SKM-1 (cell line): ENCODE measurements at regions not wholly inside any gene's neighbourhood (a gene's known extent, or its start where the extent isn't known, plus 50 kb on each side); places are given as distances from the start of the nearest gene placed in this dataset.
"Not testable (repeated sequence)": the region's sequence is repeated elsewhere in the genome, so short reads cannot be mapped to it uniquely, and the experiment has no call there.

Source experiments
- DNase-seq: peaks from one replicate; lab custom pipeline; 2025; ENCODE audit not compliant: unreplicated experiment; lab: John Stamatoyannopoulos, UW

- DNase-seq, result no peak
Observed at GRCh38 chr9:99474186-99474585, 252.1 kb downstream of the SEC61B start.

- DNase-seq, result no peak
Observed at GRCh38 chr9:99475401-99476065, 253.5 kb downstream of the SEC61B start.

DNA sequence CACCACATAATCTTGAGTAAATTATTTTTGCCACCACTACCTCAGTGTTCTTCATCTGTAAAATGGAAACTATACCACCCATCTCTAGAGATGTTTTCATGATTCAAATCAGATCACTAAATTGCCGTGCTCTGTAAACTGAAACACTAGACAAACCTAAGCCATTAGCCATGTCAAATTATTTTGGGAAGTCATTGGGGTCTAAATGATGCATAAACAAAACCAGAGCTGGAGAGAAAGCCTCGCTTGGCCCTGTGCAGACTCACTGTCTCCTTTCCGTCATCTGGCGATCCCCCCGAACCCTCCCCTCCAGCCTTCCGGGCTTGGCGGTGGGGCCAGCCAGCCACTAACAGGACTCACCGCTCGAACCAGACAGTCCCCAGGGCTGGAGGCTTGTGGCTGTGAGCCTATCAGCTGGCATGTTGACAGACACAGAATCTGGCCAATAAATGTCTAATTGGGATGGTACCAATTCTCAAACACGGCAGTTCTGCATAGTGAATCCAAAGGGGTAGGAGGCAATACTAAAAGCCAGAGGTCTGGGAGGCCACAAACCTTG lies 256.5 kb downstream of the SEC61B start:
- DNase-seq, result no peak

DNA sequence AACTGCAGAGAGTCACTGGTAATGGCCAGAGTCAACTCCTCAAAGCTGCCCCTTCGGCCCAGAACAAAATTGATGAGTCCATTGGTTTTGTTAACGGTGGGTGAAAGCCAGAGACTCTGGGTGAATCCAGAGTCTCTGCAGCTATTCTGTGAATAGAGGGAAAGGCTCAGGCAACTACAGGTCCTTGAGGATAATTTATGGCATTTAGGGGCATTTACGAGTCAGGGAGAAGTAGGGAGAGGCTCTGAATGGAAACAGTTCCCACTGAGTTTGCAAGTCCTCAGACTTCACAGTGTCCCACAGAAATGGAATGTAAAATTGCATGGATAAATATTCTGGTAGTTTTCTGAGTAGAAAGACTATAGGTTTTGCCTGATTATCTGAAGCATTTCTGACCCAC lies 257.8 kb downstream of the SEC61B start:
- no peak for DNase-seq

DNA sequence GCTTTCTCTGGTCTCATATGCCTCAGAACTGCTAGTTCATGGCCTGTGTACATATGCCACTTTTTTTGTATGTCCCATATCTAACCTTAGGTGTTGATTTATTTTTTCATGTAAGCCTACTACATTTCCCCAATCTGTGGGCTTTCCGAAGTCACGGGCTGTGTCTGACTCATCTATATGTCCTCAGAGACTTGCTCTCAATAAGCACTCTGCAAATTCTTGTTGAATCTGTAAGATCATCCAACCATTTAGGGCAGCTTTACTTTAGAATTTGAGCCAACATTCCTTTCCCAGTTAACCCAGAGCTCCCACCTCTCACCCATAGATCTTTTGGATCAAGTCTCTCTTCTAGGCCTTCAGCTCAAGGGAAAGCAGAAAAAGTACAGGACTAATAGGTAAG lies 263.4 kb downstream of the SEC61B start:
- no peak for DNase-seq

DNA sequence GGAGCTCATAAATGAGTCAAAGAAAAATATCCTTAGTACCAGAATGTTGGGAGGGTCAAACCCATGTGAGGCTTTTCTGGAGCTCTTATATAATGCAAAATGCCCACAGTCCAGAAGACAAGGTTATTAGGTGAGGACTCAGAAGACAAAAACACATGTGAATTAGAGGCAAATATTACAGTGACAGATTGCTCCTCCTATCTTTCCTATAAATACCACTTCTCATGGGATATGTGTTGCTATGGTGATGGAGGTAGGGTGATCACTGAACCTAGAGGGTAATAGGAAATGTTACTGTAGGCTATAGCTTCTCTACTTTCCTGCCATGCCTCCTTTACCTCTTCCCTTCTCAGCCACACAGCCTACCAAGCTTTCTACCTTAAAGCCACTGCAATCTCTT lies 264.6 kb downstream of the SEC61B start:
- no peak for DNase-seq

DNA sequence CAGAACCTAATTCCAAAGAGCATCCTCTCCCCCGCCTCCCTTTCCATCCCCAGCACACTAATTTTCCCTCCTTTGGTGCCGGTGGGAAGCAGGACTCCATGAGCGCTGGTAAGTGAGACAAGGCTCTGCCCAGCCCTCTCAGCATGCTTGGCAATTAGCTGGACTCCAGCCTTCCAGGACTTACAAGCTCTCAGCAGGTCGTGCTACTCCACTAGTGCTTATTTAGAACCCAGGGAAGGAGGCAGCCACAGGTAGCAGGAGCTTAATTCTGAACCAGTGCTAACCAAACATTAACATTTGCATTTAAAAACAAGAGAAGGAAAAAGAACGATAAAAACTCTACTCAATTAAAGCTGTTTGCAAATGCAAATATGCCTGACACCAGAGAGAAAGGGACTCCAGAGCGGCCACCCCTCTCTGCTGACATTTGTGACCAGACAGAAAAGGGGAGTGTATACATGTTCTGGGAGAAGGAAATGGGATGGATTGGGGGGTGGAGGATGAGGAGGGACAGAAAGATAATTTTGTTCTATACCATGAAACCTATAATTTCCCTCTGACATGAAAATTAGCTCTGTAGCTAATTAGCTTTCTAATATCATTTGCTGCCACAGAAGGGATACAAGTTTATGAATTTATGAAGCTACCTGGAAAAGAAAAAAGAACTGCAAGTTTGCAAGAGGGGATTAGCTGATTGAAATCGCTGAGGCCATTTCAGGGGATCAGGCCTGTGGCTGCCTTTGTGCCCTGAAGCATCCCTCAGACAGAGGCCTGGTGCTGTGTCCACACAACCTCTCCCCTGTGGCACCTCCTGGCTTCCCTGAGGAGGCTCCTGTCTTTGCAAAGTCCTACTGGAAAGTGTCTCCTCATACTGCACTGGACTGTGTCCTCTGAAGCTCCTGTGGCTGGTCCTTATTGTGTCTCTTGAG lies 266.3 kb downstream of the SEC61B start:
- no peak for DNase-seq

GRCh38 chr9:99489060-99489413 lies 267.0 kb downstream of the SEC61B start:
- DNase-seq, result no peak

- DNase-seq, result no peak
Observed at GRCh38 chr9:99490729-99491128, 268.6 kb downstream of the SEC61B start.

- DNase-seq, result no peak
Observed at GRCh38 chr9:99491408-99492158, 269.5 kb downstream of the SEC61B start.

DNA sequence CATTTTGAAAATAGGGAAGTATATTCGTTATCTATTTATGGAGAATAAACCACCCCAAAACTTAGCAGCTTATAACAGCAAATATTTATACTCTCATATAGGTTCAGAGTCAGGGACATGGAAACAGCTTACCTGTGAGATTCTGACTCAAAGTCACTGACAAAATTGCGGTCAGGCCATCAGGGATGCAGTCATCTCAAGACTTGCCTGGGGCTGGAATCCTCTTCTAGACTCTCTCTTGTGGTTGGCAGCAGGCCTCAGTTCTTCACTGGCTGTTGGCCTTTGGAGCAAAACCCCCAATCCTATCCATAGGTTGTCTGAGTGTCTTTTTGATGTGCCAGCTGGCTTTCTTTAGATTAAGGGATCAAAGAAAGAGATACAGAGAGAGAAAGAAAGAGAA lies 275.6 kb downstream of the SEC61B start:
- DNase-seq, result no peak

DNA sequence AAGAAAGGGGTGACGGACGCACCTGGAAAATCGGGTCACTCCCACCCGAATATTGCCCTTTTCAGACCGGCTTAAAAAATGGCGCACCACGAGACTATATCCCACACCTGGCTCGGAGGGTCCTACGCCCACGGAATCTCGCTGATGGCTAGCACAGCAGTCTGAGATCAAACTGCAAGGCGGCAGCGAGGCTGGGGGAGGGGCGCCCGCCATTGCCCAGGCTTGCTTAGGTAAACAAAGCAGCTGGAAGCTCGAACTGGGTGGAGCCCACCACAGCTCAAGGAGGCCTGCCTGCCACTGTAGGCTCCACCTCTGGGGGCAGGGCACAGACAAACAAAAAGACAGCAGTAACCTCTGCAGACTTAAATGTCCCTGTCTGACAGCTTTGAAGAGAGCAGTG lies 276.9 kb downstream of the SEC61B start:
- DNase-seq, result not testable (repeated sequence)

- no peak for DNase-seq
Observed at GRCh38 chr9:99505936-99506335, 283.9 kb downstream of the SEC61B start.

DNA sequence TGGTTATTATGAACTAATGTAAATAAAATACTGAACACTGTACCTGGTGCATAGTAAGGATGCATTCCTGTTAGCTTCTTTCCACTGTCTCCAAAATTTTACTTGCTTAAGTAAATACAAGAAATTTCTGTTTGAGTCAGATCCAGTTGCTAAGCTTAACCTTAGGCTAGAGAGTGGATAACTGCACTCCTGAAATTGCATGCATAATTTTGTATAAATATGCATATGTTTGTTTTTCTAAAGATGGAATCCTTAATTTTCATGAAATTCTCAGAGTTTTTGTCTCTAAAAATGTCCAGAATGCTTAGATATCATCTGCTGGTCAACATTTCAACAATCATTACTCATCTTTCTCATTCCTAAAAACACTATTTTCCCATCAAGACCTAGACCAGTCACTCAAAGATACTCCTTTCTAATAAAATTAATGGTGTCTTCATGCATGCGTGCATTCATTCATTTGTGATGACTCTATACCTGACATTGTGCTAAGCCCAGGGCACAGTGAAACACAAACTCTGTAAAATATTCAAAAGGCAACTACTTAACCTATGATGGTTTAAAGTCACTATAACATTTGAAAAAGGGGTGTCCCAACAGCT lies 284.8 kb downstream of the SEC61B start:
- no peak for DNase-seq

DNA sequence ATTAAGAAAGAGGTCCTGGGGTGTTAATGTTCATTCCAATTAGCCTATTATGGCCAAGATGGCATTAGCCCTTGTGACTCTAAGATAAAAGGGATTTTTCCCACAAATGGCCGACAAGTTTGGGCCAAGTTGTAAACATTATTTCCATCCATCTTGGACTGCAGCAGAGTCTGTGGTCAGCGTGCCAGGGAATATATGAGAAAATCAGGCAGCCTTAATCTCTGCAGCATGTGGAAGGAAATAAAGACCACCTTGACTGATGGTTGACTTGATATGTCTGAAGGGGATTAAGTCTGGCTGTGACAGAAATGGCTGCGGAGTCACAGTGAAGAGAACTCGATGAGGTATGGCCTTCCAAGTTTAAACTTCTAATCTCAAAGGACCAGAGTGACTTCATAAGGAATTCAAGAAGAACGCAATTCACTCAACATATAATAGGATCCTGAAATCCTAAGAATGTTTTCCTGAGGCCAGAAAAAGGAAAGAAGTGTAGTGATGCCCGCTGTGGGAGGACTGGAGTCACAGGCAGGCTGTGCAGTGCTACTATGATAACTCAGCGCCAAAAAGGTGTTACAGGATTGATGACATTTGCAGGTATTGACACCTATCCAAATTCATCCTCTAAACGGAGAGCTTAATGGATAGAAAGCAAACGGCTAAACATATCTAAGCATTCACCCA lies 287.1 kb downstream of the SEC61B start:
- DNase-seq, result no peak

- DNase-seq, result no peak
Observed at GRCh38 chr9:99509900-99510535, 287.9 kb downstream of the SEC61B start.

- DNase-seq, result no peak
Observed at GRCh38 chr9:99511723-99512122, 289.6 kb downstream of the SEC61B start.

GRCh38 chr9:99513441-99514112 lies 291.5 kb downstream of the SEC61B start:
- no peak for DNase-seq

DNA sequence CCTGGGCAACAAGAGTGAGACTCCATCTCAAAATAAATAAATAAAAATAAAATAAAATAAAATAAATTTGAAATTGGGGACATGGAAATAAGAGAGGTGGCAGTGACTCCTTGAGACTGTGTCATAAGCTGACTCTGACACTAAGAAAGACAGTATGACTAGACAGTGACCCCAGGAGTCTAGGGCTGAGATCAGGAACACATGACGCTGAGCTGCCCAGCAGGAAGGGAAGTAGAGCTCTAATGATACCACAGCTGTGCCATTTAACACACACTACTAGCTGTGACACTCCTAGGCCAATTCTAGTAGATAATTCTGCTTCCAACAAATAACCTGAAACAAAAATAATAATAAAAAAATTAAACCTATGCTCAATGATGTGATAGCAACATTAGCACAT lies 293.0 kb downstream of the SEC61B start:
- DNase-seq, result peak; percentile 2
